SH-SY5Y (cell line): ENCODE measurements at regions not wholly inside any gene's neighbourhood (a gene's known extent, or its start where the extent isn't known, plus 50 kb on each side); places are given as distances from the start of the nearest gene placed in this dataset.

Source experiments
- GATA2 ChIP-seq: IDR thresholded peaks from 2 replicates; pipeline ENCODE4 v1.6.1; 2011; ENCODE audit warnings: mild to moderate bottlenecking, low read depth, low read length
- GATA3 ChIP-seq: IDR thresholded peaks from 2 replicates; pipeline ENCODE4 v1.6.1; 2011; ENCODE audit warnings: low read depth, mild to moderate bottlenecking, low read length, moderate library complexity

GRCh38 chr4:179768996-179769395 lies 2326.8 kb upstream of the AGA start:
- TF ChIP-seq GATA2: no peak
- TF ChIP-seq GATA3: no peak
